K562 (cell line): ENCODE measurements at regions not wholly inside any gene's neighbourhood (a gene's known extent, or its start where the extent isn't known, plus 50 kb on each side); places are given as distances from the start of the nearest gene placed in this dataset.

Source experiments
- ATAC-seq: fragments of 200-7000 bp; cut with Tn5 transposase; 3 replicates; pipeline ENCODE4 v1.9.1; 2020; ENCODE audit warnings: moderate library complexity
- BruUV-seq: library from RNA; stranded (reverse); fragments of 400-500 nt; replicated peaks from 2 replicates; lab custom pipeline; 2021; lab: Mats Ljungman, UMichigan
- CTCF ChIA-PET: fragments of 300-600 bp; formaldehyde crosslinking; extraction: SDS; loops from one replicate; lab custom pipeline; 2021; ENCODE audit warnings: low intra/inter-chr PET ratio; lab: Yijun Ruan, JAX
- POLR2A ChIA-PET: fragments of 300-600, 350-650 bp; sonication (Branson Sonifier 250); formaldehyde crosslinking; extraction: SDS; loops from one replicate; lab custom pipeline; 2021; ENCODE audit warnings: antibody characterized with exemption, inconsistent platforms; lab: Yijun Ruan, JAX
- DNase-seq, 4 experiments: peaks; one replicate each; pipeline versions ENCODE4 v3.0.0 to v3.0.0-alpha.2; 2011 to 2018; ENCODE audit warnings: low spot score in 3 of 4, mixed read lengths in 3 of 4; ENCODE audit errors: extremely low read depth in 1 of 4
- FAIRE-seq: peaks from 2 replicates; lab custom pipeline; 2011; peaks lifted over from hg19 to GRCh38; lab: Jason Lieb, UNC
- H2AFZ ChIP-seq: 2 replicates; pipeline ENCODE4 v1.6.0; 2011; ENCODE audit warnings: low read depth, low read length, control low read depth, inconsistent platforms
- H3K27ac ChIP-seq: fragments of 200-600 bp; 3 replicates; pipeline ENCODE4 v1.8.0; 2011; ENCODE audit warnings: low read depth, mild to moderate bottlenecking, control low read depth, inconsistent platforms, low read length, moderate library complexity, mixed read lengths; ENCODE audit errors: extremely low read depth
- H3K27me3 ChIP-seq, 2 experiments: fragments of 300-600 bp in 1 of 2; 2 replicates in 1 of 2; 3 replicates in 1 of 2; pipeline versions ENCODE4 v1.6.0 to v1.8.0; 2011; ENCODE audit warnings: inconsistent platforms in 2 of 2, low read length in 2 of 2, mild to moderate bottlenecking in 1 of 2, mixed read lengths in 1 of 2, moderate library complexity in 1 of 2; ENCODE audit not compliant: control insufficient read depth in 2 of 2, insufficient read depth in 2 of 2
- H3K36me3 ChIP-seq: fragments of 300-600 bp; 3 replicates; pipeline ENCODE4 v1.8.0; 2011; ENCODE audit warnings: mild to moderate bottlenecking, low read length, inconsistent platforms; ENCODE audit not compliant: control insufficient read depth, insufficient read depth
- H3K4me1 ChIP-seq, 2 experiments: fragments of 200-600 bp in 1 of 2; replicated peaks in 1 of 2; 2 replicates in 1 of 2; 3 replicates in 1 of 2; pipeline versions ENCODE4 v1.5.1 to v1.8.0; 2011; ENCODE audit warnings: inconsistent platforms in 2 of 2, low read length in 2 of 2, mild to moderate bottlenecking in 1 of 2, mixed read lengths in 1 of 2, moderate library complexity in 1 of 2; ENCODE audit not compliant: control insufficient read depth in 2 of 2, insufficient read depth in 2 of 2
- H3K4me2 ChIP-seq: 2 replicates; pipeline ENCODE4 v1.6.1; 2011; ENCODE audit warnings: low read length, control low read depth, inconsistent platforms, mixed read lengths; ENCODE audit not compliant: insufficient read depth
- H3K4me3 ChIP-seq: fragments of 200-600 bp; sonication (generic), shearing (Covaris generic); 2 replicates; pipeline ENCODE4 v1.5.1; 2016; ENCODE audit warnings: control low read depth, inconsistent platforms
- H3K79me2 ChIP-seq: fragments of 200-600 bp; 3 replicates; pipeline ENCODE4 v1.8.0; 2011; ENCODE audit warnings: low read length, inconsistent platforms; ENCODE audit not compliant: control insufficient read depth, insufficient read depth
- H3K9ac ChIP-seq, 2 experiments: 2 replicates each; pipeline versions ENCODE4 v1.6.0 to v1.6.1; 2011; ENCODE audit warnings: low read depth in 2 of 2, low read length in 2 of 2, control low read depth in 1 of 2, inconsistent platforms in 1 of 2, mild to moderate bottlenecking in 1 of 2, mixed read lengths in 1 of 2; ENCODE audit not compliant: insufficient read depth in 1 of 2
- H3K9me1 ChIP-seq: one replicate; pipeline ENCODE4 v1.6.0; 2011; ENCODE audit warnings: inconsistent platforms, mild to moderate bottlenecking, low read length, moderate library complexity; ENCODE audit not compliant: control insufficient read depth, insufficient read depth
- H3K9me3 ChIP-seq: replicated peaks from 2 replicates; pipeline ENCODE4 v1.5.1; 2011; ENCODE audit warnings: low read depth, low read length, inconsistent platforms; ENCODE audit not compliant: control insufficient read depth, insufficient read depth
- H4K20me1 ChIP-seq: replicated peaks from 2 replicates; pipeline ENCODE4 v1.6.1; 2011; ENCODE audit warnings: low read length, inconsistent platforms, mixed read lengths; ENCODE audit not compliant: control insufficient read depth, insufficient read depth
- ERF ChIP-seq: fragments of 450-650 bp; formaldehyde crosslinking; IDR thresholded peaks from 2 replicates; pipeline ENCODE4 v1.4.0; 2020; ENCODE audit warnings: mild to moderate bottlenecking, mixed read lengths
- KAT7 ChIP-seq: sonication (generic); formaldehyde crosslinking; IDR thresholded peaks from 2 replicates; pipeline ENCODE4 v1.8.0; 2022; ENCODE audit warnings: missing genetic modification reagents, mild to moderate bottlenecking, borderline replicate concordance
- PML ChIP-seq: IDR thresholded peaks from 2 replicates; pipeline ENCODE4 v1.6.1; 2012; ENCODE audit warnings: low read length, inconsistent platforms
- RBBP5 ChIP-seq: fragments of 200-600 bp; sonication (generic); IDR thresholded peaks from 2 replicates; pipeline ENCODE4 v1.6.1; 2012; ENCODE audit warnings: borderline replicate concordance, mild to moderate bottlenecking, low read length, control low read depth, inconsistent platforms; ENCODE audit not compliant: insufficient read depth, poor library complexity, severe bottlenecking
- RBM17 ChIP-seq: fragments of 200-400 bp; formaldehyde crosslinking; IDR thresholded peaks from 2 replicates; pipeline ENCODE4 v1.6.1; 2017; ENCODE audit warnings: low read depth, mild to moderate bottlenecking, low read length, borderline replicate concordance
- TEAD4 ChIP-seq, 2 experiments: sonication (generic) in 1 of 2; formaldehyde crosslinking in 1 of 2; IDR thresholded peaks; 2 replicates each; pipeline versions ENCODE4 v1.6.1 to v1.8.0; 2012 to 2022; ENCODE audit warnings: borderline replicate concordance in 1 of 2, inconsistent platforms in 1 of 2, low read length in 1 of 2, mild to moderate bottlenecking in 1 of 2, missing genetic modification reagents in 1 of 2
- THRB ChIP-seq: fragments of 450-650 bp; formaldehyde crosslinking; conservative IDR thresholded peaks from 2 replicates; pipeline ENCODE4 v1.4.0; 2022; ENCODE audit warnings: mild to moderate bottlenecking, missing genetic modification characterization
- VEZF1 ChIP-seq: fragments of 200-800 bp; sonication (Bioruptor generic); IDR thresholded peaks from 2 replicates; pipeline ENCODE4 v1.6.1; 2017; ENCODE audit warnings: missing genetic modification characterization, missing compliant biosample characterization
- XRCC4 ChIP-seq: IDR thresholded peaks from one replicate; pipeline ENCODE4 v1.6.1; 2011; ENCODE audit not compliant: insufficient read depth, insufficient read length; ENCODE audit errors: extremely low read depth
- ZNF384 ChIP-seq: IDR thresholded peaks from 2 replicates; pipeline ENCODE4 v1.6.1; 2012; ENCODE audit warnings: low read depth, low read length, improper control_type of control experiment
- ZNF431 ChIP-seq: sonication (generic); formaldehyde crosslinking; IDR thresholded peaks from 2 replicates; pipeline ENCODE4 v1.8.0; 2022; ENCODE audit warnings: mild to moderate bottlenecking, missing genetic modification reagents
- ZNF766 ChIP-seq: fragments of 200-800 bp; sonication (Bioruptor generic); conservative IDR thresholded peaks from 2 replicates; pipeline ENCODE4 v1.6.1; 2016; ENCODE audit warnings: missing genetic modification characterization, missing compliant biosample characterization
- WGBS: fragments of 100-300 bp; shearing (Covaris generic); methylation state at CpG from one replicate; pipeline ENCODE4 v1.1.6; 2016; ENCODE audit warnings: low coverage, mixed read lengths; ENCODE audit not compliant: insufficient coverage; ENCODE audit errors: missing lambda C conversion rate; 5-methylcytosine and 5-hydroxymethylcytosine counted together
- in situ Hi-C: fragments of 300-500 bp; cut with MboI; formaldehyde crosslinking; loops from 4 replicates; pipeline ENCODE4 v1.15.0; 2018; ENCODE audit warnings: inconsistent platforms, mixed read lengths
- intact Hi-C: fragments of 100-400 bp; cut with micrococcal nuclease; formaldehyde crosslinking; loops from 2 replicates; pipeline ENCODE4 v1.14.2; 2022
- TF ChIP-seq, protein P1 (sequence below): fragments of 450-650 bp; formaldehyde crosslinking; IDR thresholded peaks from 2 replicates; pipeline ENCODE4 v1.4.0; 2022; ENCODE audit warnings: missing genetic modification characterization
- TF ChIP-seq, protein P2 (sequence below): fragments of 250-450 bp; sonication (Bioruptor Pico); IDR thresholded peaks from 2 replicates; pipeline ENCODE4 v1.8.0; 2022; ENCODE audit warnings: inconsistent platforms, mild to moderate bottlenecking, moderate library complexity, borderline replicate concordance

GRCh38 chr7:130960208-130960988 lies 226.4 kb upstream of the KLF14 start:
- in situ Hi-C loops (no loop called here), intact Hi-C loops (loop anchor here (2.0 to 5.0 kb wide), 4 partner anchors 18 to 64 kb away; no protein-coding TSS in a partner anchor)
- WGBS, result 13% methylated on average over 6 of the region's 6 CpGs
- Histone ChIP-seq H3K4me1 (peaks cover 0 to 22% of the 10 kb centered on the region in 2 experiments; a peak in 4 of 5 replicates), H3K4me3 (no peak overlapping the region), H4K20me1 (no peaks in the 10 kb centered on the region), H3K79me2 (no peaks in the 10 kb centered on the region), H3K36me3 (no peaks in the 10 kb centered on the region), H3K27me3 (no peaks in the 10 kb centered on the region), H2AFZ (peak overlapping the region; percentile 82), H3K9me1 (no peaks in the 10 kb centered on the region), H3K27ac (peak overlapping the region; percentile 58), H3K9me3 (no peaks in the 10 kb centered on the region), H3K4me2 (peak overlapping the region; percentile 64), H3K9ac (peak overlapping the region in 1 of 2 experiments; percentile 52; a peak in 2 of 4 replicates)
- BruUV-seq, result TSS peak; percentile 93
- DNase-seq, result peak in 3 of 4 experiments; percentile 34 to 59 (median 36)
- ChIA-PET POLR2A (interaction anchor here (0.5 to 3.2 kb wide), 12 partner anchors 10 to 541 kb away, joined by 3 to 18 read pairs (median 4); no protein-coding TSS in a partner anchor), CTCF (interaction anchor here (0.6 to 0.9 kb wide), 2 partner anchors 80 to 104 kb away, joined by 3 to 4 read pairs; no protein-coding TSS in a partner anchor)
- FAIRE-seq, result peak; percentile 57
- ATAC-seq, result peak; percentile 83
- TF ChIP-seq ZNF384 (no peak), TEAD4 (IDR thresholded peaks at IDR 0.05; ENCODE audit: low read length) (peak; percentile 55; the same call in 1 of the 2 replicates), TEAD4 (CRISPR knock-in tag; IDR thresholded peaks at IDR 0.05; ENCODE audit: borderline replicate concordance) (no peak), ZNF431 (CRISPR knock-in tag) (no peak), XRCC4 (no peak), RBBP5 (no peak), THRB (CRISPR knock-in tag) (peak; percentile 23; the same call in 1 of the 2 replicates), KAT7 (CRISPR knock-in tag) (no peak), VEZF1 (CRISPR knock-in tag) (peak; percentile 89), ERF (CRISPR knock-in tag) (no peak), ZNF766 (CRISPR knock-in tag) (no peak; the same call in 1 of the 2 replicates), RBM17 (no peak), PML (0 out of 2 replicates have a peak, but pooled peaks have one; percentile 16)
- TF ChIP-seq, protein P1, sequence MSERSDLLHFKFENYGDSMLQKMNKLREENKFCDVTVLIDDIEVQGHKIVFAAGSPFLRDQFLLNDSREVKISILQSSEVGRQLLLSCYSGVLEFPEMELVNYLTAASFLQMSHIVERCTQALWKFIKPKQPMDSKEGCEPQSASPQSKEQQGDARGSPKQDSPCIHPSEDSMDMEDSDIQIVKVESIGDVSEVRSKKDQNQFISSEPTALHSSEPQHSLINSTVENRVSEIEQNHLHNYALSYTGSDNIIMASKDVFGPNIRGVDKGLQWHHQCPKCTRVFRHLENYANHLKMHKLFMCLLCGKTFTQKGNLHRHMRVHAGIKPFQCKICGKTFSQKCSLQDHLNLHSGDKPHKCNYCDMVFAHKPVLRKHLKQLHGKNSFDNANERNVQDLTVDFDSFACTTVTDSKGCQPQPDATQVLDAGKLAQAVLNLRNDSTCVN (CRISPR knock-in tag), result no peak
- TF ChIP-seq, protein P2, sequence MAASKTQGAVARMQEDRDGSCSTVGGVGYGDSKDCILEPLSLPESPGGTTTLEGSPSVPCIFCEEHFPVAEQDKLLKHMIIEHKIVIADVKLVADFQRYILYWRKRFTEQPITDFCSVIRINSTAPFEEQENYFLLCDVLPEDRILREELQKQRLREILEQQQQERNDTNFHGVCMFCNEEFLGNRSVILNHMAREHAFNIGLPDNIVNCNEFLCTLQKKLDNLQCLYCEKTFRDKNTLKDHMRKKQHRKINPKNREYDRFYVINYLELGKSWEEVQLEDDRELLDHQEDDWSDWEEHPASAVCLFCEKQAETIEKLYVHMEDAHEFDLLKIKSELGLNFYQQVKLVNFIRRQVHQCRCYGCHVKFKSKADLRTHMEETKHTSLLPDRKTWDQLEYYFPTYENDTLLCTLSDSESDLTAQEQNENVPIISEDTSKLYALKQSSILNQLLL (CRISPR knock-in tag), result no peak
